Endothelial cell of umbilical vein (primary cell): ENCODE measurements at regions not wholly inside any gene's neighbourhood (a gene's known extent, or its start where the extent isn't known, plus 50 kb on each side); places are given as distances from the start of the nearest gene placed in this dataset.

Experiments
- BruUV-seq: library from RNA; stranded (reverse); fragments of 400-500 nt; replicated peaks from 2 replicates; lab custom pipeline; 2021; lab: Mats Ljungman, UMichigan
- CTCF ChIA-PET: fragments of 300-600, 350-600 bp; sonication (Branson Sonifier 250); formaldehyde crosslinking; loops from one replicate; lab custom pipeline; 2021; ENCODE audit warnings: antibody characterized with exemption, inconsistent platforms; lab: Charles Lee
- POLR2A ChIA-PET: fragments of 300-600, 350-600 bp; sonication (Branson Sonifier 250); formaldehyde crosslinking; loops from one replicate; lab custom pipeline; 2021; ENCODE audit warnings: antibody characterized with exemption, inconsistent platforms; lab: Charles Lee
- DNase-seq: peaks from one replicate; pipeline ENCODE4 v3.0.0-alpha.2; 2011; ENCODE audit warnings: low read depth, low spot score
- FAIRE-seq: peaks from 2 replicates; lab custom pipeline; 2011; peaks lifted over from hg19 to GRCh38; lab: Jason Lieb, UNC
- H2AFZ ChIP-seq: 2 replicates; pipeline ENCODE4 v1.6.0; 2012; ENCODE audit warnings: low read depth, low read length, control low read depth, inconsistent platforms
- H3K27ac ChIP-seq: 2 replicates; pipeline ENCODE4 v1.5.1; 2011; ENCODE audit warnings: low read depth, mild to moderate bottlenecking, control low read depth, low read length, moderate library complexity; ENCODE audit not compliant: insufficient read depth
- H3K27me3 ChIP-seq, 2 experiments: 2 replicates each; pipeline versions ENCODE4 v1.6.0 to v1.6.1; 2011; ENCODE audit warnings: low read length in 2 of 2, mixed read lengths in 1 of 2; ENCODE audit not compliant: control insufficient read depth in 2 of 2, insufficient read depth in 2 of 2
- H3K36me3 ChIP-seq, 2 experiments: 2 replicates in 1 of 2; 3 replicates in 1 of 2; pipeline ENCODE4 v1.5.1; 2011; ENCODE audit warnings: low read length in 2 of 2, mild to moderate bottlenecking in 1 of 2, moderate library complexity in 1 of 2; ENCODE audit not compliant: control insufficient read depth in 2 of 2, insufficient read depth in 2 of 2; ENCODE audit errors: extremely low read depth in 1 of 2
- H3K4me1 ChIP-seq: 3 replicates; pipeline ENCODE4 v1.5.1; 2011; ENCODE audit warnings: mild to moderate bottlenecking, low read length; ENCODE audit not compliant: control insufficient read depth, insufficient read depth; ENCODE audit errors: extremely low read depth
- H3K4me2 ChIP-seq: 2 replicates; pipeline ENCODE4 v1.6.1; 2011; ENCODE audit warnings: low read length, control low read depth, mixed read lengths; ENCODE audit not compliant: insufficient read depth
- H3K4me3 ChIP-seq, 3 experiments: fragments of 200-600 bp in 1 of 3; sonication (generic), shearing (Covaris generic) in 1 of 3; replicated peaks in 1 of 3; 2 replicates each; pipeline ENCODE4 v1.5.1; 2011 to 2016; ENCODE audit warnings: control low read depth in 3 of 3, low read length in 3 of 3, mild to moderate bottlenecking in 2 of 3, inconsistent platforms in 1 of 3, low read depth in 1 of 3, moderate library complexity in 1 of 3; ENCODE audit not compliant: insufficient read depth in 1 of 3
- H3K79me2 ChIP-seq: 2 replicates; pipeline ENCODE4 v1.6.0; 2012; ENCODE audit warnings: low read length, inconsistent platforms; ENCODE audit not compliant: control insufficient read depth, insufficient read depth
- H3K9ac ChIP-seq: replicated peaks from 2 replicates; pipeline ENCODE3; 2011; ENCODE audit warnings: low read length, control low read depth; ENCODE audit not compliant: insufficient read depth; ENCODE audit errors: extremely low read depth
- H3K9me1 ChIP-seq: replicated peaks from 3 replicates; pipeline ENCODE4 v1.6.0; 2011; ENCODE audit warnings: mild to moderate bottlenecking, low read length; ENCODE audit not compliant: control insufficient read depth, insufficient read depth; ENCODE audit errors: extremely low read depth
- H3K9me3 ChIP-seq: replicated peaks from 2 replicates; pipeline ENCODE4 v1.5.1; 2012; ENCODE audit warnings: low read length, inconsistent platforms; ENCODE audit not compliant: control insufficient read depth, insufficient read depth
- H4K20me1 ChIP-seq: replicated peaks from 2 replicates; pipeline ENCODE3; 2011; ENCODE audit warnings: mild to moderate bottlenecking, low read length; ENCODE audit not compliant: control insufficient read depth, insufficient read depth; ENCODE audit errors: extremely low read depth
- CTCF ChIP-seq, 2 donors: IDR thresholded peaks; 1 replicate in 1 of 2; 2 replicates in 1 of 2; pipeline ENCODE4 v1.5.1; 2011; ENCODE audit warnings: low read length in 2 of 2, mild to moderate bottlenecking in 2 of 2, moderate library complexity in 2 of 2, control low read depth in 1 of 2, inconsistent platforms in 1 of 2, low read depth in 1 of 2; ENCODE audit not compliant: insufficient read depth in 1 of 2; ENCODE audit errors: extremely low read depth in 1 of 2
- EZH2 ChIP-seq: IDR thresholded peaks from 2 replicates; pipeline ENCODE4 v1.6.1; 2012; ENCODE audit warnings: borderline replicate concordance, low read depth, mild to moderate bottlenecking, moderate library complexity, low read length, inconsistent platforms; ENCODE audit not compliant: severe bottlenecking
- FOS ChIP-seq: IDR thresholded peaks from 2 replicates; pipeline ENCODE4 v1.6.1; 2011; ENCODE audit warnings: mild to moderate bottlenecking, low read length, moderate library complexity, borderline replicate concordance; ENCODE audit not compliant: insufficient read depth
- GATA2 ChIP-seq: IDR thresholded peaks from 2 replicates; pipeline ENCODE4 v1.7.0; 2011; ENCODE audit warnings: low read depth, mild to moderate bottlenecking, moderate library complexity, mixed read lengths, low read length; ENCODE audit not compliant: insufficient read length, insufficient read depth
- JUN ChIP-seq: IDR thresholded peaks from 2 replicates; pipeline ENCODE4 v1.6.1; 2011; ENCODE audit warnings: borderline replicate concordance, low read depth; ENCODE audit not compliant: insufficient read length, insufficient read depth
- MYC ChIP-seq: IDR thresholded peaks from one replicate; pipeline ENCODE4 v1.6.1; 2011; ENCODE audit warnings: mild to moderate bottlenecking, low read depth, low read length
- POLR2A ChIP-seq: IDR thresholded peaks from 2 replicates; pipeline ENCODE4 v1.6.1; 2012; ENCODE audit warnings: low read depth, mild to moderate bottlenecking, control low read depth, low read length
- POLR2AphosphoS5 ChIP-seq: IDR thresholded peaks from 2 replicates; pipeline ENCODE4 v1.6.1; 2012; ENCODE audit warnings: low read depth, mild to moderate bottlenecking, control low read depth, low read length, moderate library complexity; ENCODE audit not compliant: insufficient read depth
- dilution Hi-C: fragments of 300-500 bp; cut with MboI; formaldehyde crosslinking; loops from one replicate; pipeline ENCODE4 v1.15.0; 2019; ENCODE audit warnings: low sequenced_read_pairs; ENCODE audit not compliant: extremely low pct_ligation_motif_present
- intact Hi-C: fragments of 100-400 bp; cut with micrococcal nuclease; formaldehyde crosslinking; loops from one replicate; pipeline ENCODE4 v1.10.0; 2022
- TF ChIP-seq, protein P1 (sequence below): IDR thresholded peaks from 2 replicates; pipeline ENCODE4 v1.6.1; 2011; ENCODE audit not compliant: insufficient read depth, insufficient read length

DNA sequence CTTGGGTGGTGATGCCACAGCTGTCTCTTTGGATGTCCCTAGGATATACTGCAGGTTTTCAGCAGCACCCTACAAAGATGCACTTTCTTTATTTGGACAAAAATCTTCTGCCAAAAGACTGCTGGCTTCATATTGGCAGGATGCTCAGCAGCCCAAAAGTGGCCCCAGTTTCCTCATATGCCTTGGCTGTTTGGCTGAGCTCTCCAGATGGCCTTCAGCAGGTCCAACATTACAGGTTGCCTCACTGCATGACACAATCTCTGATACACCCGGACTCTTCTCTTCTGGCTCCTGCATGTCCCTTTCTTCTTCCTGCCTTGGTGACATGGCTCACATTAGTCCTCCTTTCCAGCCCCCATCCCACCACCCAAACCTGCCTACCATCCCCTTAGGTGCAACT, 323.7 kb upstream of the CDH4 start:
- Histone ChIP-seq H3K79me2 (no peaks in the 10 kb centered on the region), H3K4me1 (no peaks in the 10 kb centered on the region), H3K27me3 (no peaks in the 10 kb centered on the region), H4K20me1 (no peaks in the 10 kb centered on the region), H3K9me3 (peaks cover 12% of the 10 kb centered on the region), H3K4me2 (no peak overlapping the region), H3K4me3 (no peak overlapping the region), H3K36me3 (no peaks in the 10 kb centered on the region), H2AFZ (no peak overlapping the region), H3K9ac (no peak overlapping the region), H3K9me1 (no peaks in the 10 kb centered on the region), H3K27ac (no peak overlapping the region)
- intact Hi-C loops (no loop called here), dilution Hi-C loops (no loop called here)
- no TSS peak for BruUV-seq
- TF ChIP-seq JUN = no peak
- TF ChIP-seq MYC = no peak
- no peak for TF ChIP-seq CTCF (IDR thresholded peaks at IDR 0.05; ENCODE audit: extremely low read depth in 1 of 2, insufficient read depth in 1 of 2, low read depth in 1 of 2, low read length in 2 of 2)
- FAIRE-seq (no peak), DNase-seq (no peak)
- ChIA-PET CTCF (no interaction called here), POLR2A (no interaction called here)

DNA sequence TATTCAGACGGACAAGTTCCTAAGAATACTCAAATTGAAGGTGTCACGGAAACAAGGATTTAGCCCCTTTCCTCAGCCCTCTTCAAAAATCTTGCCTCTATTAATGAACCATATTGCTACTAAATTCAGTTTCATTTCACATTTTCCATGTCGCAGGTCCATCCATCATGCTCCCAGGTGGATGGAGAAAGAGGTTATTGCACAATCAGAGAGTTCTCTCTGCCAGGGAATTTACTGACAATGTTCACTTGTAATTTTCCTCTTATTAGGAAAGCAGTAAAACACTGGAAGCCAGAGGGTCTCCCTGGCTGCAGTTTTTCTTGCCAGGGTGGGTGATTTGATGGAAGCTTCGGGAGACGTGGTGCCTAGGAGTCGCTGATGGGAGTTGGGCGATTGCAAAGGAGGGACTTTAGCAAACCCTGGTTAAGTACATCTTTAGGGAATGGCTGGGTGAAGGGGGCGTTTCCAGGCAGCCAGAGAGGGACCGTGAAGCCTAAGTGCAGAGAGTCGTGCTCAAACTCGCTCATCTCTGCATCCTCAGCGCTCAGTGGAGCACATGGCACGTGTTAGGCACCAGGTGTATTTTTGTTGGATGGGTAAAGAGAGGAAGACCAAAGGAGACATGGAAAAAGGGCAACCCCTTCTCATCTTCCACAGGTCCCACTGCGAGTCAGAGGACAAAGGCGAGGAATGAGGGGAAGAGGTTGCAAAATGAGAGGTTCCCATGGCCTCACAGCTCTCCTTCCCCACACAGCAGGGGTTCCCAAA, 321.9 kb upstream of the CDH4 start:
- no peak overlapping the region for H3K4me2 ChIP-seq
- BruUV-seq = no TSS peak
- peaks cover 10% of the 10 kb centered on the region for H3K9me3 ChIP-seq
- H3K4me1 ChIP-seq = no peaks in the 10 kb centered on the region
- DNase-seq (no peak), FAIRE-seq (no peak)
- dilution Hi-C loops = no loop called here
- no peak overlapping the region for H3K4me3 ChIP-seq
- H3K36me3 ChIP-seq = no peaks in the 10 kb centered on the region
- intact Hi-C loops = no loop called here
- no peak overlapping the region for H2AFZ ChIP-seq
- no peak overlapping the region for H3K9ac ChIP-seq
- TF ChIP-seq CTCF (IDR thresholded peaks at IDR 0.05; ENCODE audit: extremely low read depth in 1 of 2, insufficient read depth in 1 of 2, low read depth in 1 of 2, low read length in 2 of 2) (no peak), POLR2A (no peak), POLR2AphosphoS5 (no peak), EZH2 (no peak), MYC (no peak), GATA2 (no peak), FOS (no peak), JUN (no peak)
- TF ChIP-seq, protein P1, sequence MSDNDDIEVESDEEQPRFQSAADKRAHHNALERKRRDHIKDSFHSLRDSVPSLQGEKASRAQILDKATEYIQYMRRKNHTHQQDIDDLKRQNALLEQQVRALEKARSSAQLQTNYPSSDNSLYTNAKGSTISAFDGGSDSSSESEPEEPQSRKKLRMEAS = no peak
- POLR2A ChIA-PET = no interaction called here
- H4K20me1 ChIP-seq = no peaks in the 10 kb centered on the region
- no peak overlapping the region for H3K27ac ChIP-seq
- no peaks in the 10 kb centered on the region for H3K9me1 ChIP-seq
- H3K79me2 ChIP-seq = no peaks in the 10 kb centered on the region
- H3K27me3 ChIP-seq = no peaks in the 10 kb centered on the region
- CTCF ChIA-PET = no interaction called here
